ENCODE measurements at regions not wholly inside any gene's neighbourhood (a gene's known extent, or its start where the extent isn't known, plus 50 kb on each side); places are given as distances from the start of the nearest gene placed in this dataset.

GRCh38 chr3:82053236-82053635, 291.8 kb upstream of the GBE1 start:
- H3K4me3 ChIP-seq (replicated peaks; ENCODE audit: low read depth, low read length) = no peak overlapping the region
- TF ChIP-seq CTCF (IDR thresholded peaks at IDR 0.05; ENCODE audit: low read depth, low read length, missing control alignments) = no peak
- DNase-seq (ENCODE audit: extremely low read depth, low read depth) = no peak

- H3K4me3 ChIP-seq (replicated peaks; ENCODE audit: low read depth, low read length) = no peak overlapping the region
- no peak for DNase-seq (ENCODE audit: extremely low read depth, low read depth)
- no peak for TF ChIP-seq CTCF (IDR thresholded peaks at IDR 0.05; ENCODE audit: low read depth, low read length, missing control alignments)
Observed at GRCh38 chr3:82050382-82050781, 288.9 kb upstream of the GBE1 start.

GRCh38 chr3:82048711-82049110, 287.3 kb upstream of the GBE1 start:
- no peak for TF ChIP-seq CTCF (IDR thresholded peaks at IDR 0.05; ENCODE audit: low read depth, low read length, missing control alignments)
- no peak overlapping the region for H3K4me3 ChIP-seq (replicated peaks; ENCODE audit: low read depth, low read length)
- no peak for DNase-seq (ENCODE audit: extremely low read depth, low read depth)

- TF ChIP-seq CTCF (IDR thresholded peaks at IDR 0.05; ENCODE audit: low read depth, low read length, missing control alignments) = no peak
- DNase-seq (ENCODE audit: extremely low read depth, low read depth) = no peak
- H3K4me3 ChIP-seq (replicated peaks; ENCODE audit: low read depth, low read length) = no peak overlapping the region
Observed at GRCh38 chr3:82044930-82045705, 283.7 kb upstream of the GBE1 start.

GRCh38 chr3:82038556-82038955, 277.1 kb upstream of the GBE1 start:
- no peak overlapping the region for H3K4me3 ChIP-seq (replicated peaks; ENCODE audit: low read depth, low read length)
- DNase-seq (ENCODE audit: extremely low read depth, low read depth) = no peak
- no peak for TF ChIP-seq CTCF (IDR thresholded peaks at IDR 0.05; ENCODE audit: low read depth, low read length, missing control alignments)

GRCh38 chr3:82033186-82033585, 271.7 kb upstream of the GBE1 start:
- DNase-seq (ENCODE audit: extremely low read depth, low read depth) = no peak
- no peak overlapping the region for H3K4me3 ChIP-seq (replicated peaks; ENCODE audit: low read depth, low read length)
- no peak for TF ChIP-seq CTCF (IDR thresholded peaks at IDR 0.05; ENCODE audit: low read depth, low read length, missing control alignments)

GRCh38 chr3:82031596-82031995, 270.2 kb upstream of the GBE1 start:
- no peak for DNase-seq (ENCODE audit: extremely low read depth, low read depth)
- no peak for TF ChIP-seq CTCF (IDR thresholded peaks at IDR 0.05; ENCODE audit: low read depth, low read length, missing control alignments)
- H3K4me3 ChIP-seq (replicated peaks; ENCODE audit: low read depth, low read length) = no peak overlapping the region

All from HFF-Myc (cell line).